ENCODE measurements at regions not wholly inside any gene's neighbourhood (a gene's known extent, or its start where the extent isn't known, plus 50 kb on each side); places are given as distances from the start of the nearest gene placed in this dataset.
"Not testable (repeated sequence)": the region's sequence is repeated elsewhere in the genome, so short reads cannot be mapped to it uniquely, and the experiment has no call there.

DNA sequence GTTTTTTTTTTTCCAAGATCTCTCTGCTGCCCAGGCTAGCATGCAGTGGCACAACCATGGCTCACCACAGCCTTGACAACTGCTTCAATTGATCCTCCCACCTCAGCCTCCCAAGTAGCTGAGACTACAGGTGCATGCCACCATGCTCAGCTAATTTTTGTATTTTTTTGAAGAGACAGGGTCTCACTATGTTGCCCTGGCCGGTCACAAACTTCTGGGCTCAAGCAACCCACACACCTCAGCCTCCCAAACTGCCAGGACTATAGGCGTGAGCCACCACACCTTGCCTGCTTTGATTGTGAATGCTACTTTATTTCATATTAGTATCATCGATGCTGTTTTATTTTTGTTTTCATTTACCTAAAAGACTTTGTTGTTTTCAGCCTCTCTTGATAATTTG is 81.5 kb upstream of the GNAZ start:
- TF ChIP-seq, protein P1, sequence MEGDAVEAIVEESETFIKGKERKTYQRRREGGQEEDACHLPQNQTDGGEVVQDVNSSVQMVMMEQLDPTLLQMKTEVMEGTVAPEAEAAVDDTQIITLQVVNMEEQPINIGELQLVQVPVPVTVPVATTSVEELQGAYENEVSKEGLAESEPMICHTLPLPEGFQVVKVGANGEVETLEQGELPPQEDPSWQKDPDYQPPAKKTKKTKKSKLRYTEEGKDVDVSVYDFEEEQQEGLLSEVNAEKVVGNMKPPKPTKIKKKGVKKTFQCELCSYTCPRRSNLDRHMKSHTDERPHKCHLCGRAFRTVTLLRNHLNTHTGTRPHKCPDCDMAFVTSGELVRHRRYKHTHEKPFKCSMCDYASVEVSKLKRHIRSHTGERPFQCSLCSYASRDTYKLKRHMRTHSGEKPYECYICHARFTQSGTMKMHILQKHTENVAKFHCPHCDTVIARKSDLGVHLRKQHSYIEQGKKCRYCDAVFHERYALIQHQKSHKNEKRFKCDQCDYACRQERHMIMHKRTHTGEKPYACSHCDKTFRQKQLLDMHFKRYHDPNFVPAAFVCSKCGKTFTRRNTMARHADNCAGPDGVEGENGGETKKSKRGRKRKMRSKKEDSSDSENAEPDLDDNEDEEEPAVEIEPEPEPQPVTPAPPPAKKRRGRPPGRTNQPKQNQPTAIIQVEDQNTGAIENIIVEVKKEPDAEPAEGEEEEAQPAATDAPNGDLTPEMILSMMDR (IDR thresholded peaks at IDR 0.05; ENCODE audit: low read depth, low read length): no peak
- in situ Hi-C loops (cut with HindIII; ENCODE audit: low sequenced_read_pairs): no loop called here
- DNase-seq (ENCODE audit: low read depth, low spot score): no peak
- no peak overlapping the region for H3K4me3 ChIP-seq (ENCODE audit: low read depth, low read length)

GRCh38 chr22:22989856-22990255 is 80.5 kb upstream of the GNAZ start:
- H3K4me3 ChIP-seq (ENCODE audit: low read depth, low read length): no peak overlapping the region
- in situ Hi-C loops (cut with HindIII; ENCODE audit: low sequenced_read_pairs): no loop called here
- DNase-seq (ENCODE audit: low read depth, low spot score): no peak
- TF ChIP-seq, protein P1 (IDR thresholded peaks at IDR 0.05; ENCODE audit: low read depth, low read length): no peak

DNA sequence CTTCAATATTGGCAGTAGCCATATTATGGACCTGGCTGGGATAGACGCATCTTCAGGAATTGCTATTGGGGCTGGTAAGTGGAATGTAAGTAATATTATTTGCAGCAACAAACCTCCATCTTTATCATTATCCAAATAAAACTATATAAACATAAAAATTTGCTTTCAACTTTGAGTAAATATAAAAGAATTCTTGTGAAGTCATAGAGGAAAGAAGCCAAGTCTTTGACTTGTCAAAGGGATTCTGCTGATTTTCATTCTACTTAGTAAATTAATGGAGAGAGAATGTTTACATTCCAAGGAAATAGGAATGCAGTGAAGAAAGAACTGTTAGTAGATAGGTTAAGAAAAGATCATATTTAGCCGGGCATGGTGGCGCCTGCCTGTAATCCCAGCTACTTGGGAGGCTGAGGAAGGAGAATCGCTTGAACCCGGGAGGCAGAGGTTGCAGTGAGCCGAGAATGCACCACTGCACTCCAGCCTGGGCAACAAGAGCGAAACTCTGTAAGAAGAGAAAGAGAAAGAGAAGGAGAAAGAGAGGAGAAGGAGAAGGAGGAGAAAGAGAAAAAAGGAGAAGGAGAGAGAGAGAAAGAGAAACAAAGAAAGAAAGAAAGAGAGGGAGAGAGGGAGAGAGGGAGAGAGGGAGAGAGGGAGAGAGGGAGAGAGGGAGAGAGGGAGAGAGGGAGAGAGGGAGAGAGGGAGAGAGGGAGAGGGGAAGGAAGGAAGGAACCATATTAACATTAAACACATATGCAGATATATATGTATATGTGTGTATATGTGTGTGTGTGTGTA is 79.4 kb upstream of the GNAZ start:
- H3K4me3 ChIP-seq (ENCODE audit: low read depth, low read length); DNase-seq (ENCODE audit: low read depth, low spot score); in situ Hi-C loops (cut with HindIII; ENCODE audit: low sequenced_read_pairs): not testable (repeated sequence)

DNA sequence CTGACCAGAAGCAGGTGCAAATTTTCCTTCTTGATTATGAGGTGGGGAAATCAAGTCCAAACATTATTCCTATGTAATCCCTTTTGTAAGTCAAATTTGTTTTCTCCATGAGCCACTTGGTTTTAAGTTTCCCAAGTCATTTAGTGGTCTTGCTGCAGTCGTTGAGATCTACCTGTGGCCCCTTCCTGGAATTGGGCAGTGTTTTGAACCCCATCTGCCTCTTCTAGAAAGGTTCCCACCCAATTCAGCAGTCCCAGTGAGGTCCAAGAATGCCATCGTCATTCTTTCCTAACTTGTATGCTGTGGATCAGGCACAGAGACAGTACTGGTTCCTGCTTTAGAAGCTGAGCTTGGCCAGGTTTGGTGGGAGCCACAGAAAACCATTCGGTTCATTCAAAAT is 77.8 kb upstream of the GNAZ start:
- no peak overlapping the region for H3K4me3 ChIP-seq (ENCODE audit: low read depth, low read length)
- TF ChIP-seq, protein P1 (IDR thresholded peaks at IDR 0.05; ENCODE audit: low read depth, low read length): no peak
- no peak for DNase-seq (ENCODE audit: low read depth, low spot score)
- in situ Hi-C loops (cut with HindIII; ENCODE audit: low sequenced_read_pairs): no loop called here

DNA sequence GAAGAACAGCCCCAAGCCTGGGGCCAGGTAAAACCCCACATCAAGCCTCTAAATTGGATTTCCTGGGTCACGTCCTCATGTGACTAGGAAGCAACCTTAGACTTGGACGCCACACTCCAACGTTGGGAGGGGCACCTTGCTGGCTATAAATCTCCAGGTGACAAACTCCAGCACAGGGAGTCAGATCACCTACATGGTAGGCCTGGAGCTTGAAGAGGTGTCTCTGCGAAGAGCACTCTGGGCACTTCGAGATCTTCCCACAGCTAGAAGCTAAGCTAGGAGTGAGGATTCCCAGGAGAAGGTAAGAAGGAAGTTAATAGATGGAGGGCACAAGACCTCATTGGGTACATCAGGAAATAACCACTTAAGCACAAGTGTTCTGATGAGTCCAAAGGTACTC is 77.1 kb upstream of the GNAZ start:
- in situ Hi-C loops (cut with HindIII; ENCODE audit: low sequenced_read_pairs): no loop called here
- TF ChIP-seq, protein P1 (IDR thresholded peaks at IDR 0.05; ENCODE audit: low read depth, low read length): no peak
- no peak for DNase-seq (ENCODE audit: low read depth, low spot score)
- H3K4me3 ChIP-seq (ENCODE audit: low read depth, low read length): no peak overlapping the region

DNA sequence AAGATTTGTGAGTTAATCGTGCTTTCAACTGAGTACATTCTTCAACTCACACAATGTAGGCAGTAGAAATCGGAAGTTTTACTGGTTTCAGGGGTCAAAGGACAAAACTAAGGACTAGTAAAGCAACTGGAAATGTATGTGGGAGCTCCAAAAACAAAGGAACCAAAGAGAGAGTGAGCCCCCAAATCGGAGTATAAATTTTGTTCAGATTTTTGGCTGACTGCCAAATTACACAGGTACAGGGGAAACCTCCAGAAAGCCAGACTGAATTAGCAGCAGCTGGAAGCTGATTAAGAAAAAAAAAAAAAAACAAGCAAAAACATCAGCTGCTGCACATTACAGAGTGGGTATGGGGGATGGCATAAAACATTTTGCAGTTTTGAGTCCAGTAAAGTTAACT is 75.2 kb upstream of the GNAZ start:
- DNase-seq (ENCODE audit: low read depth, low spot score): no peak
- no peak overlapping the region for H3K4me3 ChIP-seq (ENCODE audit: low read depth, low read length)
- TF ChIP-seq, protein P1 (IDR thresholded peaks at IDR 0.05; ENCODE audit: low read depth, low read length): no peak
- in situ Hi-C loops (cut with HindIII; ENCODE audit: low sequenced_read_pairs): no loop called here

- H3K4me3 ChIP-seq (ENCODE audit: low read depth, low read length): no peak overlapping the region
- in situ Hi-C loops (cut with HindIII; ENCODE audit: low sequenced_read_pairs): no loop called here
- DNase-seq (ENCODE audit: low read depth, low spot score): no peak
- TF ChIP-seq, protein P1 (IDR thresholded peaks at IDR 0.05; ENCODE audit: low read depth, low read length): no peak
Measured at GRCh38 chr22:22996511-22997261, 73.6 kb upstream of the GNAZ start.
